ENCODE measurements at regions not wholly inside any gene's neighbourhood (a gene's known extent, or its start where the extent isn't known, plus 50 kb on each side); places are given as distances from the start of the nearest gene placed in this dataset.

DNA sequence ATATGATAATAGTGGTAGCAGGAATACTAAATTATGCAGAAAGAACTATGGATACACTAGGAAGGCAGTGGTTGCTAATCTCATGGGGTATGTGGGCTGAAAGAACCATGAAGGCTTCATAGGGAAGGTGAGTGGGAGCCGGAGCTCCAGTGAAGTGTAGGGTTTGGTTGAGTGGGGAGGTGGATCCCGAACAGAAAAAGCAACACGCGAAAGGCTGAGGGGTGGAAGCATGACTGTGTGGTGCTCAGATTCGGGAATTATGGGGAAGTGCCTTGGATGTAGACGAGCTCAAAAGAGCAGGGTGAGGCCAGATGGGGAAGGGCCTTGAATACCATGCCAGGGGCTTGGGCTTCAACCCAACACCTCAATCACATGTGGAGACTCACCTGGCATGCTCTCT, 715.1 kb downstream of the TYW1 start:
- ATAC-seq (ENCODE audit: insufficient read depth, low read depth): no peak
- no peak for DNase-seq
- Histone ChIP-seq H3K4me2 (ENCODE audit: insufficient read depth, low read length) (no peak overlapping the region), H3K79me2 (ENCODE audit: insufficient read depth, low read length) (no peaks in the 10 kb centered on the region), H3K9me3 (ENCODE audit: insufficient read depth, low read length, severe bottlenecking) (peaks cover 6% of the 10 kb centered on the region), H2AFZ (ENCODE audit: low read depth, low read length) (no peak overlapping the region), H3K4me1 (ENCODE audit: insufficient read depth, low read length) (no peaks in the 10 kb centered on the region), H4K20me1 (ENCODE audit: insufficient read depth, low read length) (no peaks in the 10 kb centered on the region), H3K9ac (ENCODE audit: low read depth, low read length) (no peak overlapping the region), H3K27ac (ENCODE audit: low read length) (no peak overlapping the region), H3K36me3 (ENCODE audit: insufficient read depth, low read length) (no peaks in the 10 kb centered on the region), H3K4me3 (ENCODE audit: low read depth in 1 of 2, low read length in 2 of 2) (no peak overlapping the region), H3K27me3 (ENCODE audit: insufficient read depth, low read length, poor library complexity) (no peaks in the 10 kb centered on the region)
- TF ChIP-seq EZH2 (IDR thresholded peaks at IDR 0.05; ENCODE audit: borderline replicate concordance, low read depth, low read length, severe bottlenecking): no peak
- TF ChIP-seq, protein P1, sequence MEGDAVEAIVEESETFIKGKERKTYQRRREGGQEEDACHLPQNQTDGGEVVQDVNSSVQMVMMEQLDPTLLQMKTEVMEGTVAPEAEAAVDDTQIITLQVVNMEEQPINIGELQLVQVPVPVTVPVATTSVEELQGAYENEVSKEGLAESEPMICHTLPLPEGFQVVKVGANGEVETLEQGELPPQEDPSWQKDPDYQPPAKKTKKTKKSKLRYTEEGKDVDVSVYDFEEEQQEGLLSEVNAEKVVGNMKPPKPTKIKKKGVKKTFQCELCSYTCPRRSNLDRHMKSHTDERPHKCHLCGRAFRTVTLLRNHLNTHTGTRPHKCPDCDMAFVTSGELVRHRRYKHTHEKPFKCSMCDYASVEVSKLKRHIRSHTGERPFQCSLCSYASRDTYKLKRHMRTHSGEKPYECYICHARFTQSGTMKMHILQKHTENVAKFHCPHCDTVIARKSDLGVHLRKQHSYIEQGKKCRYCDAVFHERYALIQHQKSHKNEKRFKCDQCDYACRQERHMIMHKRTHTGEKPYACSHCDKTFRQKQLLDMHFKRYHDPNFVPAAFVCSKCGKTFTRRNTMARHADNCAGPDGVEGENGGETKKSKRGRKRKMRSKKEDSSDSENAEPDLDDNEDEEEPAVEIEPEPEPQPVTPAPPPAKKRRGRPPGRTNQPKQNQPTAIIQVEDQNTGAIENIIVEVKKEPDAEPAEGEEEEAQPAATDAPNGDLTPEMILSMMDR (IDR thresholded peaks at IDR 0.05; ENCODE audit: borderline replicate concordance, extremely low read depth, low read length, poor library complexity, severe bottlenecking): no peak

DNA sequence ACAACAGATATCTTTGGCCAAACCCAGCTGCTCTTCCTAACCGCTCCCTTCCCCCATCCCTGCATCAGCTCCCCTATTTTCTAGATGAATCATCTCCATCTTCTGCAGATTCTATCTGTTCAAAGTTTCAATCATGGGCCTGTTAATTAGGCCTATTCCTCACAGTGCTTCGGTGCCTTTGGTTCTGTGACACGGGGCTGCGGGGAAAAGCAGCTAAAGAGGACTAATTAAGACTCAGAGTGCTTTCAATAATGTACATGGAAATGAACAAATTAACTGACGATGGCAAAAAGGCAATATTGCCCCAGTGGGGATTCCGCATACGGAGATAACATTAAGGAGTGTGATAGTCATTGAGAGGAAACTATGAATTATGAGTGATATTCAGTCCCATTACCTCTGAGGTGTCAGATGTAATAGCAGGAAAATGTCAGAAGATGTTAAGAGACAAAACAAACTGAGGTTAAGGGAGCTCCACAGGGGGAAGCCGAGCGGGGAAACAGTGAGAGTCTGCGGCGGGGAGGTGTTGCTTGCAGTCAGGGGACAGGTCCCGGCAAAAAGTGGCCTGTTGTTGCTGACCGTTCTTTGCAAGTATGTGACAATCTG, 716.9 kb downstream of the TYW1 start:
- Histone ChIP-seq H3K4me3 (ENCODE audit: low read depth in 1 of 2, low read length in 2 of 2) (no peak overlapping the region), H3K27me3 (ENCODE audit: insufficient read depth, low read length, poor library complexity) (no peaks in the 10 kb centered on the region), H3K27ac (ENCODE audit: low read length) (no peak overlapping the region), H4K20me1 (ENCODE audit: insufficient read depth, low read length) (no peaks in the 10 kb centered on the region), H3K4me2 (ENCODE audit: insufficient read depth, low read length) (no peak overlapping the region), H3K4me1 (ENCODE audit: insufficient read depth, low read length) (no peaks in the 10 kb centered on the region), H2AFZ (ENCODE audit: low read depth, low read length) (no peak overlapping the region), H3K9ac (ENCODE audit: low read depth, low read length) (no peak overlapping the region), H3K9me3 (ENCODE audit: insufficient read depth, low read length, severe bottlenecking) (peaks cover 6% of the 10 kb centered on the region), H3K79me2 (ENCODE audit: insufficient read depth, low read length) (no peaks in the 10 kb centered on the region), H3K36me3 (ENCODE audit: insufficient read depth, low read length) (no peaks in the 10 kb centered on the region)
- DNase-seq (no peak), ATAC-seq (ENCODE audit: insufficient read depth, low read depth) (no peak)
- TF ChIP-seq, protein P1 (IDR thresholded peaks at IDR 0.05; ENCODE audit: borderline replicate concordance, extremely low read depth, low read length, poor library complexity, severe bottlenecking): no peak

DNA sequence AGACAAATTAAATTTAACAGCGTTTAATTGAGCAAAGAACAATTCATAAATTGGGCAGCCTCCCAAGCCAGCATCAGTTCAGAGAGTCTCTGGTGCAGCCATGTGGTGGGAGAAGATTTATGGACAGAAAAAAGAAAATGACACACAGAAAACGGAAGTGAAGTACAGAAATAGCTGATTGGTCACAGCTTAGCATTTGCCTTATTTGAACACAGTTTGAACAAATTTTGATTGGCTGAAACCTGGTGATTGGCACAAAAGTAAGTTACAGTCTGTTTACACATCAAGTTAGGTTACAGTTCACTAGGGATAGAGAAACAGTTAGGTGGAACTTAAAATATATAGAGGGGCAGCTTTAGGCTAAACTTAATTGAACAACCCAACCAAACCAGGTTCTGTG, 720.1 kb downstream of the TYW1 start:
- Histone ChIP-seq H3K9me3 (ENCODE audit: insufficient read depth, low read length, severe bottlenecking) (no peaks in the 10 kb centered on the region), H3K27me3 (ENCODE audit: insufficient read depth, low read length, poor library complexity) (no peaks in the 10 kb centered on the region), H3K27ac (ENCODE audit: low read length) (no peak overlapping the region), H2AFZ (ENCODE audit: low read depth, low read length) (no peak overlapping the region), H3K9ac (ENCODE audit: low read depth, low read length) (no peak overlapping the region), H4K20me1 (ENCODE audit: insufficient read depth, low read length) (no peaks in the 10 kb centered on the region), H3K4me1 (ENCODE audit: insufficient read depth, low read length) (no peaks in the 10 kb centered on the region), H3K4me2 (ENCODE audit: insufficient read depth, low read length) (no peak overlapping the region), H3K36me3 (ENCODE audit: insufficient read depth, low read length) (no peaks in the 10 kb centered on the region), H3K4me3 (ENCODE audit: low read depth in 1 of 2, low read length in 2 of 2) (no peak overlapping the region), H3K79me2 (ENCODE audit: insufficient read depth, low read length) (no peaks in the 10 kb centered on the region)
- DNase-seq (no peak), ATAC-seq (ENCODE audit: insufficient read depth, low read depth) (no peak)
- TF ChIP-seq, protein P1 (IDR thresholded peaks at IDR 0.05; ENCODE audit: borderline replicate concordance, extremely low read depth, low read length, poor library complexity, severe bottlenecking): no peak
- TF ChIP-seq EZH2 (IDR thresholded peaks at IDR 0.05; ENCODE audit: borderline replicate concordance, low read depth, low read length, severe bottlenecking): no peak

DNA sequence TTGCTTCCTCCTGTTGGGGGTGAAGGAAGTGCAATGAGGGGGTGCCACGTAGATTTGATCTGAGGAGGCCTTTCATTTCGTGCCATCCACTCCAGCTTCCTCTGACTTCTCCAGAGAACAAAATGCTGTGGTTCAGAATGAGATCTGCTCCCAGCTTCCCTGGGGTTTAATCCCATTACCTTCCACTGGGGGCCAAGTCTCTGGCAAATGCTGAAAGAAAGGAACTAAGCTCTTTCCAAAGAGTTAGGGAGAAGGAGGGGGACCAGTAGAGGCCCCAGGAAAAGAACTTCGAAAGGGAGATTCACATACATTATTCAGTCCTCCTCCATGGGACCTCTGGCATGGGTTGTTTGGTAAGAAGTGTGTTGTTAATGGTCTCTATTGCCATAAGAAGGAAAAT, 727.0 kb downstream of the TYW1 start:
- Histone ChIP-seq H3K36me3 (ENCODE audit: insufficient read depth, low read length) (no peaks in the 10 kb centered on the region), H3K9me3 (ENCODE audit: insufficient read depth, low read length, severe bottlenecking) (no peaks in the 10 kb centered on the region), H3K27me3 (ENCODE audit: insufficient read depth, low read length, poor library complexity) (no peaks in the 10 kb centered on the region), H3K4me2 (ENCODE audit: insufficient read depth, low read length) (no peak overlapping the region), H4K20me1 (ENCODE audit: insufficient read depth, low read length) (no peaks in the 10 kb centered on the region), H3K4me3 (ENCODE audit: low read depth in 1 of 2, low read length in 2 of 2) (no peak overlapping the region), H3K79me2 (ENCODE audit: insufficient read depth, low read length) (no peaks in the 10 kb centered on the region), H2AFZ (ENCODE audit: low read depth, low read length) (no peak overlapping the region), H3K27ac (ENCODE audit: low read length) (no peak overlapping the region), H3K4me1 (ENCODE audit: insufficient read depth, low read length) (no peaks in the 10 kb centered on the region), H3K9ac (ENCODE audit: low read depth, low read length) (no peak overlapping the region)
- DNase-seq (no peak), ATAC-seq (ENCODE audit: insufficient read depth, low read depth) (no peak)
- TF ChIP-seq, protein P1 (IDR thresholded peaks at IDR 0.05; ENCODE audit: borderline replicate concordance, extremely low read depth, low read length, poor library complexity, severe bottlenecking): no peak

All from DND-41 (cell line).